A549 (cell line): ENCODE measurements at regions not wholly inside any gene's neighbourhood (a gene's known extent, or its start where the extent isn't known, plus 50 kb on each side); places are given as distances from the start of the nearest gene placed in this dataset.

ENCODE experiments used
- ATAC-seq, 2 experiments: fragments of 200-7000 bp in 1 of 2; fragments of >200 bp in 1 of 2; cut with Nextera tagmentation in 1 of 2; cut with Tn5 transposase in 1 of 2; 3 replicates each; pipeline versions ENCODE4 v1.8.0 to v1.9.1; 2018 to 2020; ENCODE audit warnings: mild to moderate bottlenecking in 1 of 2, moderate library complexity in 1 of 2
- CTCF ChIA-PET: fragments of 300-600 bp; sonication (Branson Sonifier 250); formaldehyde crosslinking; extraction: SDS; loops from one replicate; lab custom pipeline; 2021; ENCODE audit warnings: antibody characterized with exemption, inconsistent platforms; lab: Yijun Ruan, JAX
- POLR2A ChIA-PET: fragments of 350-600 bp; formaldehyde crosslinking; extraction: SDS; loops from one replicate; lab custom pipeline; 2021; ENCODE audit warnings: antibody characterized with exemption, inconsistent platforms; lab: Yijun Ruan, JAX
- DNase-seq, 2 experiments: peaks; one replicate each; pipeline versions ENCODE4 v3.0.0 to v3.0.0-alpha.2; 2011 to 2016; ENCODE audit warnings: low read depth in 1 of 2, low spot score in 1 of 2
- FAIRE-seq: peaks from 2 replicates; lab custom pipeline; 2011; peaks lifted over from hg19 to GRCh38; lab: Jason Lieb, UNC
- H3K27ac ChIP-seq, 2 experiments: fragments of >200 bp; sonication (Bioruptor Twin); formaldehyde crosslinking; 3 replicates each; pipeline ENCODE4 v1.5.1; 2016 to 2017
- H3K4me1 ChIP-seq: fragments of >200 bp; sonication (Bioruptor Twin); formaldehyde crosslinking; 3 replicates; pipeline ENCODE4 v1.6.1; 2016
- H3K4me2 ChIP-seq: fragments of >200 bp; sonication (Bioruptor Twin); formaldehyde crosslinking; 3 replicates; pipeline ENCODE4 v1.6.1; 2016
- H3K4me3 ChIP-seq: fragments of >200 bp; sonication (Bioruptor Twin); formaldehyde crosslinking; 3 replicates; pipeline ENCODE4 v1.5.1; 2016
- H3K9me3 ChIP-seq: fragments of >200 bp; sonication (Bioruptor Twin); formaldehyde crosslinking; 3 replicates; pipeline ENCODE4 v1.6.1; 2016
- E2F6 ChIP-seq: IDR thresholded peaks from 2 replicates; pipeline ENCODE4 v1.6.1; 2012; ENCODE audit warnings: low read depth, borderline replicate concordance
- FOSB ChIP-seq: fragments of 250-450 bp; sonication (Bioruptor Pico); IDR thresholded peaks from 2 replicates; pipeline ENCODE4 v1.5.0; 2020; ENCODE audit warnings: mild to moderate bottlenecking, moderate library complexity
- GATA3 ChIP-seq: IDR thresholded peaks from 2 replicates; pipeline ENCODE4 v1.6.1; 2012; ENCODE audit warnings: borderline replicate concordance
- HEYL ChIP-seq: fragments of 250-450 bp; sonication (Bioruptor Pico); IDR thresholded peaks from 2 replicates; pipeline ENCODE4 v1.8.0; 2021; ENCODE audit warnings: mild to moderate bottlenecking, moderate library complexity
- HOXA7 ChIP-seq: fragments of 250-450 bp; sonication (Bioruptor Pico); IDR thresholded peaks from 2 replicates; pipeline ENCODE4 v1.5.0; 2020; ENCODE audit warnings: mild to moderate bottlenecking, moderate library complexity
- HOXB13 ChIP-seq: fragments of 250-450 bp; sonication (Bioruptor Pico); IDR thresholded peaks from 2 replicates; pipeline ENCODE4 v1.5.0; 2020; ENCODE audit warnings: low read depth, mild to moderate bottlenecking, moderate library complexity
- JUNB ChIP-seq: fragments of >200 bp; sonication (Bioruptor Twin); formaldehyde crosslinking; IDR thresholded peaks from 2 replicates; pipeline ENCODE4 v1.6.1; 2016
- KDM1A ChIP-seq: fragments of 200-600 bp; sonication (generic); IDR thresholded peaks from 2 replicates; pipeline ENCODE4 v1.6.1; 2016; ENCODE audit warnings: low read depth, mild to moderate bottlenecking
- MAZ ChIP-seq: fragments of 150-350 bp; IDR thresholded peaks from 2 replicates; pipeline ENCODE4 v1.6.1; 2014; ENCODE audit warnings: antibody characterized with exemption, low read depth, low read length, borderline replicate concordance
- MYC ChIP-seq: IDR thresholded peaks from 2 replicates; pipeline ENCODE4 v1.6.1; 2012; ENCODE audit warnings: mild to moderate bottlenecking, inconsistent platforms, low read length, improper control_type of control experiment, borderline replicate concordance
- NFE2L2 ChIP-seq: fragments of 150-350 bp; conservative IDR thresholded peaks from 2 replicates; pipeline ENCODE4 v1.6.1; 2014; ENCODE audit warnings: low read length
- PBX3 ChIP-seq: IDR thresholded peaks from 2 replicates; pipeline ENCODE4 v1.6.1; 2012
- POLR2AphosphoS2 ChIP-seq: conservative IDR thresholded peaks from 2 replicates; pipeline ENCODE4 v1.6.1; 2012; ENCODE audit warnings: low read length, improper control_type of control experiment, inconsistent platforms
- RARB ChIP-seq: fragments of 250-450 bp; sonication (Bioruptor Pico); IDR thresholded peaks from 2 replicates; pipeline ENCODE4 v1.8.0; 2021; ENCODE audit warnings: mild to moderate bottlenecking, moderate library complexity
- RFX5 ChIP-seq: fragments of 450-650 bp; IDR thresholded peaks from 2 replicates; pipeline ENCODE4 v1.7.1; 2014; ENCODE audit warnings: antibody characterized with exemption, mild to moderate bottlenecking, moderate library complexity
- SMC3 ChIP-seq: fragments of >200 bp; sonication (Bioruptor Twin); formaldehyde crosslinking; IDR thresholded peaks from 3 replicates; pipeline ENCODE4 v1.6.1; 2018; ENCODE audit warnings: inconsistent platforms
- TP53 ChIP-seq: fragments of 250-450 bp; sonication (Bioruptor Pico); IDR thresholded peaks from 2 replicates; pipeline ENCODE4 v1.5.0; 2021; ENCODE audit warnings: mild to moderate bottlenecking, moderate library complexity
- USF2 ChIP-seq: fragments of 450-650 bp; IDR thresholded peaks from 2 replicates; pipeline ENCODE4 v1.6.1; 2014; ENCODE audit warnings: antibody characterized with exemption
- ZC3H11A ChIP-seq: fragments of 450-650 bp; IDR thresholded peaks from 2 replicates; pipeline ENCODE4 v1.6.1; 2014; ENCODE audit warnings: antibody characterized with exemption, mild to moderate bottlenecking
- ZNF302 ChIP-seq: fragments of 250-450 bp; sonication (Bioruptor Pico); IDR thresholded peaks from 2 replicates; pipeline ENCODE4 v1.9.0; 2021; ENCODE audit warnings: inconsistent platforms, mild to moderate bottlenecking, moderate library complexity
- WGBS: methylation state at CpG from one replicate; pipeline ENCODE4 v1.1.6; 2017; ENCODE audit errors: missing lambda C conversion rate; 5-methylcytosine and 5-hydroxymethylcytosine counted together

- TF ChIP-seq HEYL (CRISPR knock-in tag): no peak
- no peak for TF ChIP-seq TP53
- TF ChIP-seq HOXB13 (CRISPR knock-in tag): no peak
- TF ChIP-seq GATA3: no peak
- TF ChIP-seq KDM1A: no peak
- TF ChIP-seq RFX5: no peak
- TF ChIP-seq USF2: no peak
- TF ChIP-seq PBX3: no peak
- TF ChIP-seq, all 56 proteins: peak for 0
These were observed 157.0 kb upstream of the PDGFD start (continued) for GRCh38 chr11:104320956-104321355.

GRCh38 chr11:104320097-104320496, 156.2 kb upstream of the PDGFD start:
- Histone ChIP-seq H3K27ac (no peak overlapping the region), H3K4me3 (no peak overlapping the region), H3K9me3 (no peaks in the 10 kb centered on the region), H3K4me2 (no peak overlapping the region), H3K4me1 (no peaks in the 10 kb centered on the region)
- ATAC-seq (no peak), DNase-seq (no peak), FAIRE-seq (no peak)
- ChIA-PET POLR2A (no interaction called here), CTCF (interaction anchor here (0.9 kb wide), 1 partner anchor 1543 kb away, joined by 3 read pairs; no protein-coding TSS in a partner anchor)
- TF ChIP-seq TP53: no peak
- no peak for TF ChIP-seq RARB (CRISPR knock-in tag)
- no peak for TF ChIP-seq ZNF302 (CRISPR knock-in tag)
- TF ChIP-seq MAZ: no peak
- no peak for TF ChIP-seq E2F6
- TF ChIP-seq MYC: no peak
- no peak for TF ChIP-seq KDM1A
- no peak for TF ChIP-seq NFE2L2

- Histone ChIP-seq H3K4me2 (no peak overlapping the region), H3K9me3 (no peaks in the 10 kb centered on the region), H3K4me3 (no peak overlapping the region), H3K4me1 (no peaks in the 10 kb centered on the region), H3K27ac (no peak overlapping the region)
- TF ChIP-seq TP53 (no peak), FOSB (no peak), SMC3 (no peak), HOXB13 (CRISPR knock-in tag) (no peak), HOXA7 (CRISPR knock-in tag) (no peak), GATA3 (no peak), ZC3H11A (no peak), POLR2AphosphoS2 (no peak), PBX3 (no peak), MAZ (no peak), KDM1A (no peak), JUNB (no peak)
- no peak for ATAC-seq
- CTCF ChIA-PET: no interaction called here
- POLR2A ChIA-PET: no interaction called here
- no peak for FAIRE-seq
- DNase-seq: no peak
- WGBS: 55% methylated on average over 2 of the region's 4 CpGs
These were observed 155.4 kb upstream of the PDGFD start for GRCh38 chr11:104319396-104319795.
